IPS-15b (cell line): ENCODE measurements at regions not wholly inside any gene's neighbourhood (a gene's known extent, or its start where the extent isn't known, plus 50 kb on each side); places are given as distances from the start of the nearest gene placed in this dataset.
"Not testable (repeated sequence)": the region's sequence is repeated elsewhere in the genome, so short reads cannot be mapped to it uniquely, and the experiment has no call there.

ENCODE experiments used
- H3K27me3 ChIP-seq: one replicate; pipeline ENCODE4 v1.6.1; 2013; ENCODE audit warnings: low read length; ENCODE audit not compliant: control insufficient read depth, insufficient read depth
- H3K36me3 ChIP-seq: one replicate; pipeline ENCODE4 v1.6.1; 2013; ENCODE audit warnings: low read length; ENCODE audit not compliant: control insufficient read depth, insufficient read depth
- H3K4me1 ChIP-seq: one replicate; pipeline ENCODE4 v1.6.1; 2013; ENCODE audit warnings: mild to moderate bottlenecking, low read length; ENCODE audit not compliant: control insufficient read depth, insufficient read depth
- H3K4me3 ChIP-seq: one replicate; pipeline ENCODE4 v1.5.1; 2013; ENCODE audit warnings: low read depth, low read length
- H3K9ac ChIP-seq: one replicate; pipeline ENCODE4 v1.6.1; 2013; ENCODE audit warnings: low read depth, mild to moderate bottlenecking, low read length
- H3K9me3 ChIP-seq: one replicate; pipeline ENCODE4 v1.6.1; 2013; ENCODE audit warnings: mild to moderate bottlenecking, low read length; ENCODE audit not compliant: control insufficient read depth, insufficient read depth

GRCh38 chr1:228944296-228944695, 209.0 kb downstream of the RHOU start:
- Histone ChIP-seq H3K9me3 (no peaks in the 10 kb centered on the region), H3K27me3 (no peaks in the 10 kb centered on the region), H3K4me1 (no peaks in the 10 kb centered on the region), H3K9ac (no peak overlapping the region), H3K36me3 (no peaks in the 10 kb centered on the region), H3K4me3 (no peak overlapping the region)

- Histone ChIP-seq H3K4me1 (no peaks in the 10 kb centered on the region), H3K4me3 (no peak overlapping the region), H3K36me3 (no peaks in the 10 kb centered on the region), H3K9me3 (no peaks in the 10 kb centered on the region), H3K27me3 (no peaks in the 10 kb centered on the region), H3K9ac (no peak overlapping the region)
Measured at GRCh38 chr1:228944935-228945371, 209.7 kb downstream of the RHOU start.

GRCh38 chr1:228945885-228946284, 210.6 kb downstream of the RHOU start:
- H3K36me3 ChIP-seq: no peaks in the 10 kb centered on the region
- no peak overlapping the region for H3K9ac ChIP-seq
- no peaks in the 10 kb centered on the region for H3K27me3 ChIP-seq
- no peaks in the 10 kb centered on the region for H3K9me3 ChIP-seq
- no peaks in the 10 kb centered on the region for H3K4me1 ChIP-seq
- no peak overlapping the region for H3K4me3 ChIP-seq

DNA sequence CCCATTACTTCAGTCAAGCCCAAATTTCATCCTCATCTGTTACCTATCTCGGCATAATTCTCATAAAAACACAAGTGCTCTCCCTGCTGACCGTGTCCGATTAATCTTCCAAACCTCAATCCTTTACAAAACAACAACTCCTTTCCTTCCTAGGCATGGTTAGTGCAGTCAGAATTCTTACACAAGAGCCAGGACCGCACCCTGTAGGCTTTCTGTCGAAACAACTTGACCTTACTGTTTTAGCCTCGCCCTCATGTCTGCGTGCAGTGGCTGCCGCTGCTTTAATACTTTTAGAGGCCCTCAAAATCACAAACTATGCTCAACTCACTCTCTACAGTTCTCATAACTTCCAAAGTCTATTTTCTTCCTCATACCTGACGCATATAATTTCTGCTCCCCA, 214.3 kb downstream of the RHOU start:
- H3K4me1 ChIP-seq, H3K27me3 ChIP-seq, H3K9me3 ChIP-seq, H3K36me3 ChIP-seq, H3K4me3 ChIP-seq, H3K9ac ChIP-seq: not testable (repeated sequence)

DNA sequence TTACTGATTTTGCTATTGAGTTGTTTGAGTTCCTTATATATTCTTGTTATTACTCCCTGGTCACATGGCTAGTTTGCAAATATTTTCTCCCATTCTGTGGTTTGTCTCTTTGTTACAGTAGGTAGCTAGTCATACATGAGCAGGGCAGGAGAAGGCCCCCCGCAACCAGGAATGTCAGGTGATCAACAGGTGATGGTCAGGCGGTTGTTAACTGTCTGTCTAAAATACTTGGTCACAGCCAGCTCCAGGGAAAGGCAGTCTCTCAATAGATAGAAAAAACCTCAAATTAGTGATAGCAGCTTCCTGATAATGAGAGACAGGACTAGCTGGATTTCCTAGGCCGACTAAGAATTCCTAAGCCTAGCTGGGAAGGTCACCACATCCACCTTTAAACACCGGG, 217.9 kb downstream of the RHOU start:
- no peaks in the 10 kb centered on the region for H3K27me3 ChIP-seq
- no peaks in the 10 kb centered on the region for H3K9me3 ChIP-seq
- no peak overlapping the region for H3K9ac ChIP-seq
- no peaks in the 10 kb centered on the region for H3K36me3 ChIP-seq
- no peaks in the 10 kb centered on the region for H3K4me1 ChIP-seq
- no peak overlapping the region for H3K4me3 ChIP-seq

DNA sequence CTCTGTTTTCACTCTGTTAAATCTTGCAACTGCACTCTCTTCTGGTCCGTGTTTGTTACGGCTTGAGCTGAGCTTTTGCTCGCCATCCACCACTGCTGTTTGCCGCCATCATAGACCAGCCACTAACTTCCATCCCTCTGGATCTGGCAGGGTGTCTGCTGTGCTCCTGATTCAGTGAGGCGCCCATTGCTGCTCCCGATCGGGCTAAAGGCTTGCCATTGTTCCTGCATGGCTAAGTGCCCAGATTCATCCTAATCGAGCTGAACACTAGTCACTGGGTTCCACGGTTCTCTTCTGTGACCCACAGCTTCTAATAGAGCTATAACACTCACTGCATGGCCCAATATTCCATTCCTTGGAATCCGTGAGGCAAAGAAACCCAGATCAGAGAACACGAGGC, 218.5 kb downstream of the RHOU start:
- not testable (repeated sequence) for H3K4me3 ChIP-seq, H3K4me1 ChIP-seq, H3K36me3 ChIP-seq, H3K9me3 ChIP-seq, H3K9ac ChIP-seq, H3K27me3 ChIP-seq

DNA sequence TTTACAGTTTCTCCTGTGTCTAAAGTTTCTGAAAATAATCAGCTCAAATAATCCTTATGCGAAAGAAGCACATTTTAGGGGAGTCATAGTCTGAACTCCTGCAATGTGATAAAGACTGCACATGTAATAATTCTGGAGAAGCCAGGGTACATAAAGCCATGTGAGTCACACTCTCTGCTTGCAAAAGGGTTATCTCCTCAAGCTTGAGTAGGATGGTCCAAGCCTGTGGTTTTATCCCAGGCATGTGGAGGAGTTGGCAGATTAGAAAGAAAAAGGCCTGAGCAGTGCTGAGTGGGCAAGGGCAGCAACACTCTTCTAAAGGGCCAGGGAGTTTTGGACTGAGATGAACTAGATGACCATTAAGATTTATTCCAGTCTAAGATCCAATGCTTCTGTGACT, 220.4 kb downstream of the RHOU start:
- Histone ChIP-seq H3K27me3 (no peaks in the 10 kb centered on the region), H3K9ac (no peak overlapping the region), H3K9me3 (no peaks in the 10 kb centered on the region), H3K4me3 (no peak overlapping the region), H3K4me1 (no peaks in the 10 kb centered on the region), H3K36me3 (no peaks in the 10 kb centered on the region)

DNA sequence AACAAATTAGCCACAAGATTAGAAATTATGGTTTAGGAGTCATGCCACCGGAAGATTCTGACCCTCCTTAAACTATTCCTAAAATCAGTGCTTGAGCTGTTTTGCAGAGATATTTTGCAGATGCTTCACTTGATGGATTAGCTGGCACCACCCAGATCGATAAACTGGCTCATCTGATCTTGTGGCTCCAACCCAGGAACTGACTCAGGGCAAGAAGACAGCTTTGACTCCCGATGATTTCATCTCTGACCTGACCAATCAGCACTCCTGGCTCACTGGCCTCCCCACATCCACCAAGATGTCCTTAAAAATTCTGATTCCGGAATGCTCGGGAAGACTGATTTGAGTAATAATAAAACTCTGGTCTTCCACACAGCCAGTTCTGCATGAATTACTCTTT, 221.6 kb downstream of the RHOU start:
- Histone ChIP-seq H3K4me3 (no peak overlapping the region), H3K9ac (no peak overlapping the region), H3K4me1 (no peaks in the 10 kb centered on the region)

DNA sequence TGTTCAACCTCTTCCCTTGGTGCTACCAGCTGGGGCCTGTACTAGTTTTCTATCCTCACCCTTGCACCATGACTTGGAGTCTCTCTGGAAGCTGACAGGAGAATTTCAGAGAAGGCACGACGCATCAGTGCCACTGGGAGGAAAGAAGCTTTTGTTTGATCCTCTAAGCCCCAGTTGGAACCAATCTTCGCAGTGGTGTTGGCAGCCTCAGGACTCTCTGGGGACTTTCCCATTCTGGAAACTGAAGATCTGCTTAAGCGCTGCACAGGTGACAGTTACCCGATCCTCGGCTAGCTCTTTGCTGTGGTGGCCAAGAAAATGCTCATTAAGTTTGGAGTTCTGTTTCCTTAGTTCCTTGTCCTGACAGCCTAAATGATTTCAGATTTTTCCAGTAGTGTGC, 222.3 kb downstream of the RHOU start:
- H3K36me3 ChIP-seq: no peaks in the 10 kb centered on the region
- no peaks in the 10 kb centered on the region for H3K27me3 ChIP-seq
- no peak overlapping the region for H3K9ac ChIP-seq

More for the DNA sequence above, 221.6 kb downstream of the RHOU start:
- Histone ChIP-seq H3K36me3 (no peaks in the 10 kb centered on the region), H3K27me3 (no peaks in the 10 kb centered on the region), H3K9me3 (no peaks in the 10 kb centered on the region)

DNA sequence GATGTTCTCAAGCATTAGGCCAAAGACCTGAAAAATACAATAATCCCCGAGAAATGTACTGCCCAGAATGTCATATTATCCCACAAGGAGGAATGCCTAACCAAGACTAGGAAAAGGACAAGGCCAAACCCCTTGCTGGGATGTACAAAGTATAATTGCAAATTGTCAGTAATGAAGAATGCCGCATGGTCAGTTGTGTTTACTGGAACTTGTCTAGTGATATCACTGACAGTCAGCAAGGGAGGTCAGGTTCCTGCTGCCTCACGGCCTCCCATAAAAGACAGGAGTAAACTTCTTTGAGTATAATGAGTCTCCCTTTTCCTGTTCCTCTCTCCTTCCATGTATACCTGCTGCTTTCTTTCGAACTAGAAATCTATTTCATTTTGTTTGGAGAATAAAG, 222.8 kb downstream of the RHOU start:
- no peak overlapping the region for H3K4me3 ChIP-seq
- no peaks in the 10 kb centered on the region for H3K9me3 ChIP-seq
- no peaks in the 10 kb centered on the region for H3K36me3 ChIP-seq
- H3K9ac ChIP-seq: no peak overlapping the region
- H3K27me3 ChIP-seq: no peaks in the 10 kb centered on the region
- no peaks in the 10 kb centered on the region for H3K4me1 ChIP-seq

More for the DNA sequence above, 222.3 kb downstream of the RHOU start:
- Histone ChIP-seq H3K4me1 (no peaks in the 10 kb centered on the region), H3K9me3 (no peaks in the 10 kb centered on the region), H3K4me3 (no peak overlapping the region)

GRCh38 chr1:228958741-228959140, 223.5 kb downstream of the RHOU start:
- H3K36me3 ChIP-seq: no peaks in the 10 kb centered on the region
- no peaks in the 10 kb centered on the region for H3K4me1 ChIP-seq
- H3K4me3 ChIP-seq: no peak overlapping the region
- no peaks in the 10 kb centered on the region for H3K27me3 ChIP-seq
- H3K9ac ChIP-seq: no peak overlapping the region
- H3K9me3 ChIP-seq: no peaks in the 10 kb centered on the region

GRCh38 chr1:228960705-228961104, 225.4 kb downstream of the RHOU start:
- no peaks in the 10 kb centered on the region for H3K9me3 ChIP-seq
- no peak overlapping the region for H3K9ac ChIP-seq
- no peaks in the 10 kb centered on the region for H3K4me1 ChIP-seq
- no peaks in the 10 kb centered on the region for H3K27me3 ChIP-seq
- no peaks in the 10 kb centered on the region for H3K36me3 ChIP-seq
- H3K4me3 ChIP-seq: no peak overlapping the region

DNA sequence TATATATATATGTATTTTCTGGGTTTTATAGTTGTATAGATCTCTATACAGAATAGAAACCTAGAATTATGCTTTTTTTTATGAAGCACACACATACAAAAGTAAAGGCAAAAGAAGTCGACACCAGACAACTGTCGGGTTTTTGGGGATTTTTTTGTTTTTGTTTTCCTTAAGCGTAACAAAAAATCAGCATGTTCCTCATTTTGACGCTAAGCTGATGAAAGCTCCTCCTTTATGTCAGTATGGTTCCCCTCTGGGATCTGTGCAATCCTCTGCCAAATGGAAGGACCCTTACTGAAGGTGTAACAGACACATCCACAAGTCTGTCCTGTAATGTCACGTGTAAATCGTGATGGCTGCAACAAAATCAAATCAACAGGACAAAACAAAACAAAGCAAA, 226.2 kb downstream of the RHOU start:
- Histone ChIP-seq H3K9ac (no peak overlapping the region), H3K9me3 (no peaks in the 10 kb centered on the region), H3K36me3 (no peaks in the 10 kb centered on the region), H3K4me1 (no peaks in the 10 kb centered on the region), H3K4me3 (no peak overlapping the region), H3K27me3 (no peaks in the 10 kb centered on the region)
